HepG2 (cell line): ENCODE measurements at regions not wholly inside any gene's neighbourhood (a gene's known extent, or its start where the extent isn't known, plus 50 kb on each side); places are given as distances from the start of the nearest gene placed in this dataset.

Source experiments
- ATAC-seq: fragments of 200-7000 bp; cut with Tn5 transposase; 3 replicates; pipeline ENCODE4 v1.9.1; 2020; ENCODE audit warnings: mild to moderate bottlenecking, moderate library complexity
- BruUV-seq: library from RNA; stranded (reverse); fragments of 400-500 nt; replicated peaks from 2 replicates; lab custom pipeline; 2021; lab: Mats Ljungman, UMichigan
- CTCF ChIA-PET: fragments of 300-600 bp; formaldehyde crosslinking; extraction: SDS; loops from one replicate; lab custom pipeline; 2021; ENCODE audit warnings: low total read pairs, inconsistent platforms, low intra/inter-chr PET ratio; lab: Yijun Ruan, JAX
- POLR2A ChIA-PET: fragments of 350-600 bp; sonication (Branson Sonifier 250); formaldehyde crosslinking; loops from one replicate; lab custom pipeline; 2020; ENCODE audit warnings: antibody characterized with exemption, inconsistent platforms; lab: Yijun Ruan, JAX
- DNase-seq: peaks from one replicate; pipeline ENCODE4 v3.0.0-alpha.2; 2015; ENCODE audit warnings: low spot score
- FAIRE-seq: peaks from 3 replicates; lab custom pipeline; 2011; peaks lifted over from hg19 to GRCh38; lab: Jason Lieb, UNC
- H2AFZ ChIP-seq: one replicate; pipeline ENCODE4 v1.6.1; 2011; ENCODE audit warnings: low read length, inconsistent platforms
- H3K27ac ChIP-seq: fragments of 300-600 bp; 3 replicates; pipeline ENCODE4 v1.8.0; 2011; ENCODE audit warnings: mixed run types, mild to moderate bottlenecking, mixed read lengths, low read length, inconsistent platforms; ENCODE audit not compliant: insufficient read depth; ENCODE audit errors: extremely low read length
- H3K27me3 ChIP-seq, 2 experiments: fragments of 200-600 bp in 1 of 2; 2 replicates in 1 of 2; 3 replicates in 1 of 2; pipeline versions ENCODE4 v1.6.0 to v1.8.0; 2011; ENCODE audit warnings: low read length in 2 of 2, mild to moderate bottlenecking in 2 of 2, moderate library complexity in 2 of 2, inconsistent platforms in 1 of 2; ENCODE audit not compliant: insufficient read depth in 2 of 2, control insufficient read depth in 1 of 2
- H3K36me3 ChIP-seq, 2 experiments: fragments of 200-600 bp in 1 of 2; replicated peaks in 1 of 2; 2 replicates in 1 of 2; 3 replicates in 1 of 2; pipeline versions ENCODE4 v1.5.1 to v1.8.0; 2011; ENCODE audit warnings: low read length in 2 of 2, inconsistent platforms in 1 of 2; ENCODE audit not compliant: insufficient read depth in 2 of 2, control insufficient read depth in 1 of 2
- H3K4me1 ChIP-seq: 2 replicates; pipeline ENCODE4 v1.5.1; 2012; ENCODE audit warnings: low read length, inconsistent platforms; ENCODE audit not compliant: insufficient read depth
- H3K4me2 ChIP-seq: 2 replicates; pipeline ENCODE4 v1.6.0; 2011; ENCODE audit warnings: low read depth, low read length, inconsistent platforms
- H3K4me3 ChIP-seq, 3 experiments: fragments of 200-600 bp in 1 of 3; sonication (generic), shearing (Covaris generic) in 1 of 3; replicated peaks in 1 of 3; 2 replicates each; pipeline ENCODE4 v1.5.1; 2011 to 2016; ENCODE audit warnings: low read length in 3 of 3, inconsistent platforms in 2 of 3, low read depth in 2 of 3, mild to moderate bottlenecking in 2 of 3, control low read depth in 1 of 3, mixed read lengths in 1 of 3; ENCODE audit not compliant: insufficient read depth in 1 of 3
- H3K79me2 ChIP-seq: one replicate; pipeline ENCODE4 v1.6.1; 2011; ENCODE audit warnings: low read length, inconsistent platforms; ENCODE audit not compliant: insufficient read depth
- H3K9ac ChIP-seq: 2 replicates; pipeline ENCODE4 v1.6.0; 2011; ENCODE audit warnings: mild to moderate bottlenecking, low read depth, low read length, inconsistent platforms; ENCODE audit not compliant: insufficient read depth
- H3K9me3 ChIP-seq: 2 replicates; pipeline ENCODE4 v1.5.1; 2012; ENCODE audit warnings: mild to moderate bottlenecking, low read length
- H4K20me1 ChIP-seq: 2 replicates; pipeline ENCODE4 v1.6.0; 2011; ENCODE audit warnings: inconsistent platforms, mild to moderate bottlenecking, low read length, moderate library complexity; ENCODE audit not compliant: insufficient read depth
- ARNT ChIP-seq: fragments of 450-650 bp; IDR thresholded peaks from 2 replicates; pipeline ENCODE4 v1.6.1; 2017
- GATA4 ChIP-seq: sonication (generic); IDR thresholded peaks from 2 replicates; pipeline ENCODE4 v1.6.1; 2016; ENCODE audit warnings: antibody characterized with exemption, low read depth, borderline replicate concordance
- IKZF4 ChIP-seq: sonication (generic); formaldehyde crosslinking; IDR thresholded peaks from 2 replicates; pipeline ENCODE4 v1.5.1; 2020; ENCODE audit warnings: borderline replicate concordance, mild to moderate bottlenecking, low read depth, missing genetic modification reagents; ENCODE audit errors: not compliant biosample characterization
- JUND ChIP-seq: sonication (generic); formaldehyde crosslinking; IDR thresholded peaks from 2 replicates; pipeline ENCODE4 v1.8.0; 2022; ENCODE audit warnings: mild to moderate bottlenecking, missing genetic modification reagents
- LCORL ChIP-seq, 2 experiments: fragments of 450-650 bp in 1 of 2; sonication (generic) in 1 of 2; formaldehyde crosslinking in 1 of 2; IDR thresholded peaks; 2 replicates each; pipeline versions ENCODE4 v1.5.0 to v1.6.1; 2017 to 2020; ENCODE audit warnings: antibody characterized with exemption in 1 of 2, missing genetic modification reagents in 1 of 2
- LRRFIP1 ChIP-seq: sonication (generic); formaldehyde crosslinking; conservative IDR thresholded peaks from 2 replicates; pipeline ENCODE4 v1.4.0; 2020; ENCODE audit warnings: missing genetic modification reagents
- MED13 ChIP-seq: sonication (generic); formaldehyde crosslinking; IDR thresholded peaks from 2 replicates; pipeline ENCODE4 v1.5.0; 2020; ENCODE audit warnings: missing genetic modification reagents
- NKX3-1 ChIP-seq: sonication (generic); formaldehyde crosslinking; IDR thresholded peaks from 2 replicates; pipeline ENCODE4 v1.5.0; 2020; ENCODE audit warnings: missing genetic modification reagents
- NR2F2 ChIP-seq: IDR thresholded peaks from 2 replicates; pipeline ENCODE4 v1.6.1; 2012; ENCODE audit warnings: low read depth, inconsistent platforms, borderline replicate concordance
- PAF1 ChIP-seq: IDR thresholded peaks from 2 replicates; pipeline ENCODE4 v1.6.1; 2016; ENCODE audit warnings: missing genetic modification reagents, missing compliant biosample characterization
- PHB2 ChIP-seq: fragments of 450-650 bp; IDR thresholded peaks from 2 replicates; pipeline ENCODE4 v1.6.1; 2018; ENCODE audit not compliant: partially characterized antibody
- PHF20 ChIP-seq: sonication (generic); formaldehyde crosslinking; IDR thresholded peaks from 2 replicates; pipeline ENCODE4 v1.5.0; 2020; ENCODE audit warnings: mild to moderate bottlenecking, missing genetic modification reagents
- PLRG1 ChIP-seq: fragments of 450-650 bp; conservative IDR thresholded peaks from 2 replicates; pipeline ENCODE4 v1.6.1; 2016
- RFXAP ChIP-seq: sonication (generic); formaldehyde crosslinking; IDR thresholded peaks from 2 replicates; pipeline ENCODE4 v1.4.0; 2020; ENCODE audit warnings: missing genetic modification reagents, borderline replicate concordance
- TBL1XR1 ChIP-seq: fragments of 150-350 bp; IDR thresholded peaks from 2 replicates; pipeline ENCODE4 v1.6.1; 2014; ENCODE audit warnings: borderline replicate concordance, low read length; ENCODE audit not compliant: partially characterized antibody
- THYN1 ChIP-seq: sonication (generic); formaldehyde crosslinking; IDR thresholded peaks from 2 replicates; pipeline ENCODE4 v1.8.1; 2023; ENCODE audit warnings: low read depth, mild to moderate bottlenecking, moderate library complexity, missing genetic modification reagents, borderline replicate concordance
- ZFAT ChIP-seq: sonication (generic); formaldehyde crosslinking; conservative IDR thresholded peaks from 2 replicates; pipeline ENCODE4 v1.8.1; 2023; ENCODE audit warnings: missing genetic modification reagents, inconsistent platforms
- ZNF30 ChIP-seq: sonication (generic); formaldehyde crosslinking; IDR thresholded peaks from 2 replicates; pipeline ENCODE4 v1.5.0; 2020; ENCODE audit warnings: mild to moderate bottlenecking, missing genetic modification reagents
- ZNF577 ChIP-seq: sonication (generic); formaldehyde crosslinking; IDR thresholded peaks from 2 replicates; pipeline ENCODE4 v1.4.0; 2020; ENCODE audit warnings: mild to moderate bottlenecking, low read depth, missing genetic modification reagents, borderline replicate concordance
- ZNF724P ChIP-seq: sonication (generic); formaldehyde crosslinking; IDR thresholded peaks from 2 replicates; pipeline ENCODE4 v1.8.0; 2022; ENCODE audit warnings: missing genetic modification reagents, borderline replicate concordance
- ZNF766 ChIP-seq: sonication (generic); formaldehyde crosslinking; IDR thresholded peaks from 2 replicates; pipeline ENCODE4 v1.5.0; 2020; ENCODE audit warnings: missing genetic modification reagents, borderline replicate concordance
- ZNF883 ChIP-seq: sonication (generic); formaldehyde crosslinking; IDR thresholded peaks from 2 replicates; pipeline ENCODE4 v1.5.1; 2020; ENCODE audit warnings: mild to moderate bottlenecking, missing genetic modification reagents; ENCODE audit errors: not compliant biosample characterization
- ZSCAN20 ChIP-seq: sonication (generic); formaldehyde crosslinking; IDR thresholded peaks from 2 replicates; pipeline ENCODE4 v1.4.0; 2020; ENCODE audit warnings: missing genetic modification reagents, mild to moderate bottlenecking, borderline replicate concordance
- ZSCAN25 ChIP-seq: sonication (generic); formaldehyde crosslinking; IDR thresholded peaks from 2 replicates; pipeline ENCODE4 v1.8.0; 2022; ENCODE audit warnings: mild to moderate bottlenecking, missing genetic modification reagents
- WGBS: methylation state at CpG from one replicate; pipeline ENCODE4 v1.1.6; 2017; ENCODE audit warnings: low lambda C conversion rate; 5-methylcytosine and 5-hydroxymethylcytosine counted together
- in situ Hi-C: cut with HindIII; loops from 2 replicates; pipeline ENCODE4 v1.10.0; 2017; ENCODE audit warnings: low pct_unique_long_range_greater_than_20kb; ENCODE audit not compliant: extremely low pct_ligation_motif_present
- intact Hi-C: fragments of 100-400 bp; cut with micrococcal nuclease; formaldehyde crosslinking; loops from one replicate; pipeline ENCODE4 v1.10.0; 2022; ENCODE audit not compliant: unreplicated experiment
- TF ChIP-seq, protein P1 (sequence below): sonication (generic); formaldehyde crosslinking; conservative IDR thresholded peaks from 2 replicates; pipeline ENCODE4 v1.4.0; 2020; ENCODE audit warnings: missing genetic modification reagents

GRCh38 chr22:35174401-35175038 is 82.8 kb upstream of the HMGXB4 start:
- 41% methylated on average over 5 of the region's 5 CpGs for WGBS

GRCh38 chr22:35175392-35175791 is 81.9 kb upstream of the HMGXB4 start:
- no peak overlapping the region for H3K4me2 ChIP-seq
- H3K79me2 ChIP-seq, result no peaks in the 10 kb centered on the region
- intact Hi-C loops, result no loop called here
- no peak overlapping the region for H3K9ac ChIP-seq
- POLR2A ChIA-PET, result no interaction called here
- BruUV-seq, result no TSS peak
- H3K27me3 ChIP-seq, result no peaks in the 10 kb centered on the region
- H3K27ac ChIP-seq, result no peak overlapping the region
- WGBS, result 64% methylated on average over 2 of the region's 2 CpGs
- DNase-seq (no peak), ATAC-seq (no peak), FAIRE-seq (no peak)
- no peak overlapping the region for H3K4me3 ChIP-seq
- H3K4me1 ChIP-seq, result no peaks in the 10 kb centered on the region
- in situ Hi-C loops, result no loop called here
- CTCF ChIA-PET, result no interaction called here
- H2AFZ ChIP-seq, result no peak overlapping the region
- H3K9me3 ChIP-seq, result no peaks in the 10 kb centered on the region
- H4K20me1 ChIP-seq, result no peaks in the 10 kb centered on the region
- H3K36me3 ChIP-seq, result no peaks in the 10 kb centered on the region
- no peak for TF ChIP-seq PAF1
- TF ChIP-seq GATA4, result no peak
- no peak for TF ChIP-seq RFXAP (CRISPR knock-in tag)
- no peak for TF ChIP-seq ZNF577 (CRISPR knock-in tag)
- TF ChIP-seq NR2F2, result no peak
- no peak for TF ChIP-seq ZFAT (CRISPR knock-in tag)
- no peak for TF ChIP-seq IKZF4 (CRISPR knock-in tag)
- no peak for TF ChIP-seq LRRFIP1 (CRISPR knock-in tag)

More at GRCh38 chr22:35174401-35175038, 82.8 kb upstream of the HMGXB4 start:
- no peaks in the 10 kb centered on the region for H3K9me3 ChIP-seq
- ATAC-seq (no peak), FAIRE-seq (no peak), DNase-seq (no peak)
- H3K79me2 ChIP-seq, result no peaks in the 10 kb centered on the region
- H3K9ac ChIP-seq, result no peak overlapping the region
- H3K36me3 ChIP-seq, result no peaks in the 10 kb centered on the region
- H3K27ac ChIP-seq, result no peak overlapping the region
- CTCF ChIA-PET, result no interaction called here
- no peak overlapping the region for H3K4me3 ChIP-seq
- no peak overlapping the region for H2AFZ ChIP-seq
- no peaks in the 10 kb centered on the region for H3K27me3 ChIP-seq
- no peaks in the 10 kb centered on the region for H4K20me1 ChIP-seq
- POLR2A ChIA-PET, result no interaction called here
- intact Hi-C loops (no loop called here), in situ Hi-C loops (no loop called here)
- BruUV-seq, result no TSS peak
- H3K4me2 ChIP-seq, result no peak overlapping the region
- TF ChIP-seq TBL1XR1 (no peak), THYN1 (no peak), MED13 (CRISPR knock-in tag) (no peak), ZNF883 (CRISPR knock-in tag) (no peak), ARNT (no peak), ZSCAN25 (CRISPR knock-in tag) (no peak), LCORL (IDR thresholded peaks at IDR 0.05) (no peak), LCORL (CRISPR knock-in tag; IDR thresholded peaks at IDR 0.05) (no peak), NKX3-1 (CRISPR knock-in tag) (no peak), PHB2 (no peak), ZNF724P (no peak), JUND (CRISPR knock-in tag) (no peak), PLRG1 (no peak), ZNF30 (CRISPR knock-in tag) (no peak), ZSCAN20 (CRISPR knock-in tag) (no peak), ZNF766 (CRISPR knock-in tag) (no peak), PHF20 (CRISPR knock-in tag) (no peak)
- TF ChIP-seq, protein P1, sequence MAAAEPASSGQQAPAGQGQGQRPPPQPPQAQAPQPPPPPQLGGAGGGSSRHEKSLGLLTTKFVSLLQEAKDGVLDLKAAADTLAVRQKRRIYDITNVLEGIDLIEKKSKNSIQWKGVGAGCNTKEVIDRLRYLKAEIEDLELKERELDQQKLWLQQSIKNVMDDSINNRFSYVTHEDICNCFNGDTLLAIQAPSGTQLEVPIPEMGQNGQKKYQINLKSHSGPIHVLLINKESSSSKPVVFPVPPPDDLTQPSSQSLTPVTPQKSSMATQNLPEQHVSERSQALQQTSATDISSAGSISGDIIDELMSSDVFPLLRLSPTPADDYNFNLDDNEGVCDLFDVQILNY (CRISPR knock-in tag), result no peak
- TF ChIP-seq, all 625 proteins: peak for 0
- no peaks in the 10 kb centered on the region for H3K4me1 ChIP-seq
